Calu3 (cell line): ENCODE measurements at regions not wholly inside any gene's neighbourhood (a gene's known extent, or its start where the extent isn't known, plus 50 kb on each side); places are given as distances from the start of the nearest gene placed in this dataset.

Experiments
- BruUV-seq: library from RNA; stranded (reverse); fragments of 400-500 nt; replicated peaks from 2 replicates; lab custom pipeline; 2021; lab: Mats Ljungman, UMichigan
- CTCF ChIA-PET: fragments of 300-600 bp; sonication (Branson Sonifier 250); formaldehyde crosslinking; loops from one replicate; lab custom pipeline; 2022; ENCODE audit warnings: antibody characterized with exemption; lab: Charles Lee
- DNase-seq: peaks from one replicate; pipeline ENCODE4 v3.0.0; 2022
- H3K27ac Mint-ChIP-seq: one replicate; pipeline ENCODE4 v1.8.0; 2022; ENCODE audit warnings: mixed read lengths; ENCODE audit not compliant: unreplicated experiment
- H3K27me3 Mint-ChIP-seq: one replicate; pipeline ENCODE4 v1.8.0; 2022; ENCODE audit warnings: mixed read lengths; ENCODE audit not compliant: unreplicated experiment
- H3K36me3 Mint-ChIP-seq: one replicate; pipeline ENCODE4 v1.8.0; 2022; ENCODE audit warnings: mild to moderate bottlenecking, moderate library complexity, mixed read lengths; ENCODE audit not compliant: insufficient read depth, unreplicated experiment
- H3K4me1 Mint-ChIP-seq: one replicate; pipeline ENCODE4 v1.8.0; 2022; ENCODE audit warnings: mild to moderate bottlenecking, low read depth, mixed read lengths; ENCODE audit not compliant: unreplicated experiment
- H3K4me3 Mint-ChIP-seq: one replicate; pipeline ENCODE4 v1.8.0; 2022; ENCODE audit warnings: mild to moderate bottlenecking, low read depth, moderate library complexity, mixed read lengths; ENCODE audit not compliant: unreplicated experiment
- H3K9me3 Mint-ChIP-seq: one replicate; pipeline ENCODE4 v1.8.0; 2022; ENCODE audit warnings: low read depth, mixed read lengths; ENCODE audit not compliant: unreplicated experiment
- intact Hi-C: fragments of 100-400 bp; cut with micrococcal nuclease; formaldehyde crosslinking; loops from one replicate; pipeline ENCODE4 v1.10.0; 2022; ENCODE audit not compliant: unreplicated experiment
- TF ChIP-seq, protein P1 (sequence below): fragments of 200-600 bp; IDR thresholded peaks from one replicate; pipeline ENCODE4 v1.8.0; 2022; ENCODE audit warnings: antibody characterized with exemption; ENCODE audit not compliant: unreplicated experiment

GRCh38 chr2:146806364-146807005 is 1038.3 kb upstream of the ACVR2A start:
- BruUV-seq = no TSS peak

GRCh38 chr2:146804288-146804687 is 1040.5 kb upstream of the ACVR2A start:
- intact Hi-C loops = no loop called here
- Mint-ChIP-seq H3K9me3 (peaks cover 7% of the 10 kb centered on the region), H3K27ac (no peak overlapping the region), H3K4me3 (no peak overlapping the region), H3K4me1 (no peaks in the 10 kb centered on the region), H3K27me3 (no peaks in the 10 kb centered on the region), H3K36me3 (no peaks in the 10 kb centered on the region)
- CTCF ChIA-PET = no interaction called here
- TF ChIP-seq, protein P1, sequence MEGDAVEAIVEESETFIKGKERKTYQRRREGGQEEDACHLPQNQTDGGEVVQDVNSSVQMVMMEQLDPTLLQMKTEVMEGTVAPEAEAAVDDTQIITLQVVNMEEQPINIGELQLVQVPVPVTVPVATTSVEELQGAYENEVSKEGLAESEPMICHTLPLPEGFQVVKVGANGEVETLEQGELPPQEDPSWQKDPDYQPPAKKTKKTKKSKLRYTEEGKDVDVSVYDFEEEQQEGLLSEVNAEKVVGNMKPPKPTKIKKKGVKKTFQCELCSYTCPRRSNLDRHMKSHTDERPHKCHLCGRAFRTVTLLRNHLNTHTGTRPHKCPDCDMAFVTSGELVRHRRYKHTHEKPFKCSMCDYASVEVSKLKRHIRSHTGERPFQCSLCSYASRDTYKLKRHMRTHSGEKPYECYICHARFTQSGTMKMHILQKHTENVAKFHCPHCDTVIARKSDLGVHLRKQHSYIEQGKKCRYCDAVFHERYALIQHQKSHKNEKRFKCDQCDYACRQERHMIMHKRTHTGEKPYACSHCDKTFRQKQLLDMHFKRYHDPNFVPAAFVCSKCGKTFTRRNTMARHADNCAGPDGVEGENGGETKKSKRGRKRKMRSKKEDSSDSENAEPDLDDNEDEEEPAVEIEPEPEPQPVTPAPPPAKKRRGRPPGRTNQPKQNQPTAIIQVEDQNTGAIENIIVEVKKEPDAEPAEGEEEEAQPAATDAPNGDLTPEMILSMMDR = no peak
- no peak for DNase-seq
- BruUV-seq = no TSS peak

More at GRCh38 chr2:146806364-146807005, 1038.3 kb upstream of the ACVR2A start:
- CTCF ChIA-PET = no interaction called here
- H3K9me3 Mint-ChIP-seq = peaks cover 9% of the 10 kb centered on the region
- intact Hi-C loops = no loop called here
- TF ChIP-seq, protein P1 = no peak
- no peak overlapping the region for H3K27ac Mint-ChIP-seq
- no peaks in the 10 kb centered on the region for H3K36me3 Mint-ChIP-seq
- no peak for DNase-seq
- no peaks in the 10 kb centered on the region for H3K4me1 Mint-ChIP-seq
- H3K4me3 Mint-ChIP-seq = no peak overlapping the region
- no peaks in the 10 kb centered on the region for H3K27me3 Mint-ChIP-seq

GRCh38 chr2:146801886-146802285 is 1042.9 kb upstream of the ACVR2A start:
- no peak overlapping the region for H3K4me3 Mint-ChIP-seq
- peaks cover 5% of the 10 kb centered on the region for H3K9me3 Mint-ChIP-seq
- no TSS peak for BruUV-seq
- intact Hi-C loops = no loop called here
- no peaks in the 10 kb centered on the region for H3K4me1 Mint-ChIP-seq
- H3K27me3 Mint-ChIP-seq = no peaks in the 10 kb centered on the region
- CTCF ChIA-PET = interaction anchor here (0.6 kb wide), 1 partner anchor 548 kb away, joined by 4 read pairs; no protein-coding TSS in a partner anchor
- H3K36me3 Mint-ChIP-seq = no peaks in the 10 kb centered on the region
- no peak for DNase-seq
- TF ChIP-seq, protein P1 = no peak
- H3K27ac Mint-ChIP-seq = no peak overlapping the region

DNA sequence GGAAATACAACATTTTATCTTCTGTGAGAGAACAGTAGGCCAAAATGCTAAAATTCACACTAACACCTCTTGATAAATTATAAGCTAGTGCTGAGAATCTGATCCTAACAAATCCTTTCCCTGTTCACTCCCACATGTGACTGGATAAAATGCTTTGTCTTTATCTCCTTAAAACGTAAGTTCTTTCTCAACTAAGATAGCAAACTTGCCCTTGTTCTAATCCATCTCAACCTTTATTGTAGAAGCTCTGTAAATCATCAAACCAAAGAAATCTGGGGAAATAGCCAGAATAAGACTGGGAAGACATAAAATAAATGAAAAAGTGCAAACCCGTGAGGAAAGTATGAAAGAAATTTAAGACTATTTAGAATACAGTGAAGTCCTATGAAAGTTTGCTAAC is 1058.4 kb upstream of the ACVR2A start:
- intact Hi-C loops = no loop called here
- Mint-ChIP-seq H3K4me3 (no peak overlapping the region), H3K36me3 (no peaks in the 10 kb centered on the region), H3K27me3 (no peaks in the 10 kb centered on the region), H3K9me3 (peaks cover 9% of the 10 kb centered on the region), H3K27ac (no peak overlapping the region), H3K4me1 (no peaks in the 10 kb centered on the region)
- no TSS peak for BruUV-seq
- CTCF ChIA-PET = no interaction called here
- TF ChIP-seq, protein P1 = no peak
- DNase-seq = no peak
